Mucosa of descending colon (tissue), 3 donors: ENCODE measurements at regions not wholly inside any gene's neighbourhood (a gene's known extent, or its start where the extent isn't known, plus 50 kb on each side); places are given as distances from the start of the nearest gene placed in this dataset.
"Not testable (repeated sequence)": the region's sequence is repeated elsewhere in the genome, so short reads cannot be mapped to it uniquely, and the experiment has no call there.

Experiments
- ATAC-seq: fragments of 200-7000 bp; cut with Tn5 transposase; one replicate; pipeline ENCODE4 v1.9.1; 2020; ENCODE audit warnings: mild to moderate bottlenecking, moderate library complexity
- DNase-seq, 3 donors: peaks; one replicate each; pipeline ENCODE4 v3.0.0-alpha.2; 2020
- H3K36me3 ChIP-seq: fragments of 200-600 bp; one replicate; pipeline ENCODE4 v1.8.0; 2021; ENCODE audit warnings: low read depth, mild to moderate bottlenecking
- H3K4me1 ChIP-seq: fragments of 200-600 bp; one replicate; pipeline ENCODE4 v1.8.0; 2021; ENCODE audit warnings: low read depth, mild to moderate bottlenecking
- H3K4me3 ChIP-seq: fragments of 200-600 bp; one replicate; pipeline ENCODE4 v1.8.0; 2021; ENCODE audit warnings: mild to moderate bottlenecking
- H3K9me3 ChIP-seq: fragments of 200-600 bp; one replicate; pipeline ENCODE4 v1.8.0; 2021; ENCODE audit warnings: mild to moderate bottlenecking
- intact Hi-C, 2 donors: fragments of 100-400 bp; cut with DNase I in 1 of 2; cut with micrococcal nuclease in 1 of 2; formaldehyde crosslinking; loops; one replicate each; pipeline versions ENCODE4 v1.11.0 to v1.11.1; 2022; cut with DNase I, micrococcal nuclease
- TF ChIP-seq, protein P1 (sequence below): fragments of 200-600 bp; IDR thresholded peaks from one replicate; pipeline ENCODE4 v1.8.0; 2022; ENCODE audit warnings: antibody characterized with exemption, mild to moderate bottlenecking
- donor health status: DM: no; HTN: no; CAD: no; lungs with moderate emphysema.
- donor health status: DM: no; HTN: no; CAD: no.
- donor health status: DM: no; HTN: yes; CAD: no.

DNA sequence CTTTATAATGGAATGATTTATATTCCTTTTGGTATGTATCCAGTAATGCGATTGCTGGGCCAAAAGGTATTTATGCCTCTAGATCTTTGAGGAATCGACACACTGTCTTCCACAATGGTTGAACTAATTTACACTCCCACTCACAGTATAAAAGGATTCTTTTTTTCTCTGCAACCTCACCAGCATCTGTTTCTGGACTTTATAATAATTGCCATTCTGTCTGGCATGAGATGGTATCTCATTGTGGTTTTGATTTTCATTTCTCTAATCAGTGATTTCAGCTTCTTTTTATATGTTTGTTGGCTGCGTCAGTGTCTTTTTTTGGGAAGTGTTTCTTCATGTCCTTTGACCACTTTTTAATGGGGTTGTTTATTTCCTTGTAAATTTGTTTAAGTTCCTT lies 679.3 kb downstream of the JRKL start:
- TF ChIP-seq, protein P1, sequence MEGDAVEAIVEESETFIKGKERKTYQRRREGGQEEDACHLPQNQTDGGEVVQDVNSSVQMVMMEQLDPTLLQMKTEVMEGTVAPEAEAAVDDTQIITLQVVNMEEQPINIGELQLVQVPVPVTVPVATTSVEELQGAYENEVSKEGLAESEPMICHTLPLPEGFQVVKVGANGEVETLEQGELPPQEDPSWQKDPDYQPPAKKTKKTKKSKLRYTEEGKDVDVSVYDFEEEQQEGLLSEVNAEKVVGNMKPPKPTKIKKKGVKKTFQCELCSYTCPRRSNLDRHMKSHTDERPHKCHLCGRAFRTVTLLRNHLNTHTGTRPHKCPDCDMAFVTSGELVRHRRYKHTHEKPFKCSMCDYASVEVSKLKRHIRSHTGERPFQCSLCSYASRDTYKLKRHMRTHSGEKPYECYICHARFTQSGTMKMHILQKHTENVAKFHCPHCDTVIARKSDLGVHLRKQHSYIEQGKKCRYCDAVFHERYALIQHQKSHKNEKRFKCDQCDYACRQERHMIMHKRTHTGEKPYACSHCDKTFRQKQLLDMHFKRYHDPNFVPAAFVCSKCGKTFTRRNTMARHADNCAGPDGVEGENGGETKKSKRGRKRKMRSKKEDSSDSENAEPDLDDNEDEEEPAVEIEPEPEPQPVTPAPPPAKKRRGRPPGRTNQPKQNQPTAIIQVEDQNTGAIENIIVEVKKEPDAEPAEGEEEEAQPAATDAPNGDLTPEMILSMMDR: no peak
- ATAC-seq: no peak
- no peak for DNase-seq
- intact Hi-C loops: no loop called here
- H3K4me3 ChIP-seq: no peak overlapping the region
- H3K4me1 ChIP-seq: no peaks in the 10 kb centered on the region
- H3K9me3 ChIP-seq: peaks cover 32% of the 10 kb centered on the region
- no peaks in the 10 kb centered on the region for H3K36me3 ChIP-seq

DNA sequence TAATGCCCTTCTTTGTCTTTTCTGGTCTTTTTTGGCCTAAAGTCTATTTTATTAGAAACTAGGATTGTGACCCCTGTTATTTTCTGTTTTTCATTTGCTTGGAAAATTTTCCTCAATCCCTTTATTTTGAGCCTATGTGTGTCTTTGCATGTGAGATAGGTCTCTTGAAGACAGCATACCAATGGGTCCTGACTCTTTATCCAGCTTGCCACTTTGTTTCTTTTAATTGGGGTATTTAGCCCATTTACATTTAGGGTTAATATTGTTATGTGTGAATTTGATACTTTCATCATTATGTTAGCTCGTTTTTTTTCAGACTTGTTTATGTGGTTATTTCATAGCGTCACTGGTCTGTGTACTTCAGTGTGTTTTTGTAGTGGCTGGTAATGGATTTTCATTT lies 682.6 kb downstream of the JRKL start:
- no peaks in the 10 kb centered on the region for H3K36me3 ChIP-seq
- peaks cover 48% of the 10 kb centered on the region for H3K9me3 ChIP-seq
- DNase-seq: no peak

DNA sequence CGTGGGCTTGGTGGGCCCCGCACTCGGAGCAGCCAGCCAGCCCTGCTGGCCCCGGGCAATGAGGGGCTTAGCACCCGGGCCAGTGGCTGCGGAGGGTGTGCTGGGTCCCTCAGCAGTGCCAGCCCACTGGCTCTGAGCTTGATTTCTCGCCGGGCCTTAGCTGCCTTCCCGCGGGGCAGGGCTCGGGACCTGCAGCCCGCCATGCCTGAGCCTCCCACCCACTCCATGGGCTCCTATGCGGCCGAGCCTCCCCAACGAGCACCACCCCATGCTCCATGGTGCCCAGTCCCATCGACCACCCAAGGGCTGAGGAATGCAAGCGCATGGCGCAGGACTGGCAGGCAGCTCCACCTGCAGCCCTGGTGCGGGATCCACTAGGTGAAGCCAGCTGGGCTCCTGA lies 686.9 kb downstream of the JRKL start:
- H3K36me3 ChIP-seq, H3K4me3 ChIP-seq, DNase-seq, intact Hi-C loops, H3K4me1 ChIP-seq, ATAC-seq: not testable (repeated sequence)
- H3K9me3 ChIP-seq: peaks cover 39% of the 10 kb centered on the region

More for the DNA sequence above, 682.6 kb downstream of the JRKL start:
- intact Hi-C loops: no loop called here
- no peak overlapping the region for H3K4me3 ChIP-seq
- TF ChIP-seq, protein P1: no peak
- ATAC-seq: no peak
- no peaks in the 10 kb centered on the region for H3K4me1 ChIP-seq

DNA sequence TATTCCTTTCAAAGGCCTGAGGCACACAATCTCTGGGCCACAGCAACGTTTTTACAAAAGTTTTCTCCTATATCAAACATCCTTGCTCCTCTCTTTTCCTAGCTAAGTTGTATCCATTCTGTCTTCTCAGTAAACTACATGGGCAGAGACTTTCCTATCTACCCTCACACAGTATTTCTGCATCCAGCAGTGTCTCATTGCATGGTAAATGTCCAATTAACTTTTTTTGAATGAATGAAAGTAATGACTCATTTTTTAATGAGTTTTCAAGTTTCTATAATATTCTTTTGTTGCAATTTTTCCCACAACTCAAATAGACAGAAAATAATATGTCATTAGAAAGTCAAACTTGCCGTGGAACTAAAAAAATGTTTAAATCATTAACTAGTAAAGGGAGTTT lies 688.6 kb downstream of the JRKL start:
- peaks cover 24% of the 10 kb centered on the region for H3K9me3 ChIP-seq
- H3K4me3 ChIP-seq: no peak overlapping the region
- no peaks in the 10 kb centered on the region for H3K4me1 ChIP-seq
- ATAC-seq (no peak), DNase-seq (no peak)
- H3K36me3 ChIP-seq: no peaks in the 10 kb centered on the region
- intact Hi-C loops: no loop called here
- TF ChIP-seq, protein P1: no peak

DNA sequence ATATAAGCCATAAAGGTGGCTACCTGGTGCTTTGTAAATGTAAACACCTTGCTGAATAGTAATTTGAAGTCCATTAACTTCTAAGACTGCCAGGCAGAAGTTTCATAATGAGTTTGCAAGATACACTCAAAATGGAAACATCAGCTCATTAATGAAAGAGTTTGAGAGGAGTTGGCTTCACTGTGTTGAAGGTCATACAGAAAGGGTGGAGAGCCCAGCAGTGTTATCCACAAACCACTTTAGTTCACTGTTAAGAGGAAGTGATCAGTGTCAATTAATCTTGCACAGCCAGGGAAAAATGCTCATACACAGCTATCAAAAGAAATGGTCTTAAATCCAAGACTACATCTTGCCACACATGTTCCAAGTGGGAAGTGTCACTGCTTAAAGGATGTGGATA lies 689.4 kb downstream of the JRKL start:
- intact Hi-C loops: no loop called here
- Histone ChIP-seq H3K4me3 (no peak overlapping the region), H3K4me1 (no peaks in the 10 kb centered on the region), H3K9me3 (peaks cover 16% of the 10 kb centered on the region), H3K36me3 (no peaks in the 10 kb centered on the region)
- TF ChIP-seq, protein P1: no peak
- no peak for ATAC-seq
- DNase-seq: no peak

DNA sequence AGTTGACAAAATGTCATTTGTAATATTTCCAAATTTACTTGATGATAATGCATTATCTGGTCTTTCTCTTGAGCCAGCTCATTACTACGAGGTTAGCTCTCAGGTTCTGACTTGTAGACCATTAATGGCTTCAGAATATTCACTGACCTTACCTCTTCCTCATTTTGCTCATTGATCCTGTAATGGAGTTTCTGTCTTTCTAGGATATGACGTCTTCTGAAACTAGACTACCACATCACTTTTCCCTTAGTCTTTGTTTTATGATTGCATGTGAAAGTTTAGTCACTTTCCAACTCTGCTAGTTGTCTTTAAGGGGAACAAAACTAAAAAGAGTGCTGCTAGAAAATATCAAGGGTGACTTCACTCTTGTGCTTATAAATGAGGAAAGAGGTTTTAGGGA lies 697.6 kb downstream of the JRKL start:
- H3K9me3 ChIP-seq: no peaks in the 10 kb centered on the region
- H3K4me3 ChIP-seq: no peak overlapping the region
- intact Hi-C loops: no loop called here
- DNase-seq (no peak), ATAC-seq (no peak)
- TF ChIP-seq, protein P1: no peak
- no peaks in the 10 kb centered on the region for H3K36me3 ChIP-seq
- no peaks in the 10 kb centered on the region for H3K4me1 ChIP-seq
